ENCODE measurements at regions not wholly inside any gene's neighbourhood (a gene's known extent, or its start where the extent isn't known, plus 50 kb on each side); places are given as distances from the start of the nearest gene placed in this dataset.

DNA sequence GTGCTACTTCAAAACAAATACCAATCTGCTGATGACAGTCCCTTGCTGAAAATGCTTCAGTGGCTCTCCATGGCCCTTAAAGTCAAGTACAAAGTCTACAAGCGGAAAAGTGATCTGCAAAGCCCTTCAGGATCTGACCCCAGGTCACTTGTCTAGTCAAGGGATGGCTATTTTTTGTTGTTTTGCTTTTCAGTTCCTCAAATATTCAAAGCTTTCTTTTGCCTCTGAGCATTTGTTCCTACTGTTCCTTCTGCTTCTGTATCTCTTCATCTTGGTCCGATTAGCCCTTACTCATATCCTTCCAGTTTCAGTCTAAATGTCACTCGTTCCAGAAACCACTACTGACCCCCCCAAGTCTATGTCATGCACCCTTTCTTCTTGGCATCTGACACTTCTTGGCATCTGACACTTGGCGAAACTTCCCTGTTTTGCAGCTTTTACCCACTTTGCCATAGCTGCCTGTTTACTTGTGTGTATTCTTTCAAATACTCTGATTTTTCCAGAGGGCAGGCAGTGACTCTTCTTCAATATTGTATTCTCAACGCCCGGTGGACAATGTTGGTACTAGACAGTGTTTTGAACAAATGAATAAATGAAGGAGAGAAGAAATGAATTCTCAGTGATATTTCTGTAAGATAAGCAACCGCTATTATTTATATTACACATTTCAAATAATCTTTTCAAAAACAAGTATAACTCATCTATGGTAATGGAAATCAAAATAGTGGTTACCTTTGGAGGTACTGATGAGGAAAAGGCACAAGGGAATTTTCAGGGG is 175.9 kb upstream of the FN1 start:
- ChIA-PET CTCF (no interaction called here), POLR2A (no interaction called here)
- H3K27me3 ChIP-seq (ENCODE audit: control insufficient read depth, insufficient read depth, low read length): no peaks in the 10 kb centered on the region
- no peaks in the 10 kb centered on the region for H3K9me3 ChIP-seq (ENCODE audit: control insufficient read depth, insufficient read depth, low read depth, low read length)
- ATAC-seq (no peak), DNase-seq (ENCODE audit: low read depth, low spot score) (no peak)
- TF ChIP-seq, protein P1, sequence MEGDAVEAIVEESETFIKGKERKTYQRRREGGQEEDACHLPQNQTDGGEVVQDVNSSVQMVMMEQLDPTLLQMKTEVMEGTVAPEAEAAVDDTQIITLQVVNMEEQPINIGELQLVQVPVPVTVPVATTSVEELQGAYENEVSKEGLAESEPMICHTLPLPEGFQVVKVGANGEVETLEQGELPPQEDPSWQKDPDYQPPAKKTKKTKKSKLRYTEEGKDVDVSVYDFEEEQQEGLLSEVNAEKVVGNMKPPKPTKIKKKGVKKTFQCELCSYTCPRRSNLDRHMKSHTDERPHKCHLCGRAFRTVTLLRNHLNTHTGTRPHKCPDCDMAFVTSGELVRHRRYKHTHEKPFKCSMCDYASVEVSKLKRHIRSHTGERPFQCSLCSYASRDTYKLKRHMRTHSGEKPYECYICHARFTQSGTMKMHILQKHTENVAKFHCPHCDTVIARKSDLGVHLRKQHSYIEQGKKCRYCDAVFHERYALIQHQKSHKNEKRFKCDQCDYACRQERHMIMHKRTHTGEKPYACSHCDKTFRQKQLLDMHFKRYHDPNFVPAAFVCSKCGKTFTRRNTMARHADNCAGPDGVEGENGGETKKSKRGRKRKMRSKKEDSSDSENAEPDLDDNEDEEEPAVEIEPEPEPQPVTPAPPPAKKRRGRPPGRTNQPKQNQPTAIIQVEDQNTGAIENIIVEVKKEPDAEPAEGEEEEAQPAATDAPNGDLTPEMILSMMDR (IDR thresholded peaks at IDR 0.05): no peak
- TF ChIP-seq SIN3A (IDR thresholded peaks at IDR 0.05; ENCODE audit: borderline replicate concordance, insufficient read depth, low read depth, low read length) (no peak), POLR2AphosphoS5 (IDR thresholded peaks at IDR 0.05; ENCODE audit: low read depth, low read length) (no peak), TCF7L2 (IDR thresholded peaks at IDR 0.05; ENCODE audit: low read depth, low read length) (no peak)
- TF ChIP-seq, protein P2, sequence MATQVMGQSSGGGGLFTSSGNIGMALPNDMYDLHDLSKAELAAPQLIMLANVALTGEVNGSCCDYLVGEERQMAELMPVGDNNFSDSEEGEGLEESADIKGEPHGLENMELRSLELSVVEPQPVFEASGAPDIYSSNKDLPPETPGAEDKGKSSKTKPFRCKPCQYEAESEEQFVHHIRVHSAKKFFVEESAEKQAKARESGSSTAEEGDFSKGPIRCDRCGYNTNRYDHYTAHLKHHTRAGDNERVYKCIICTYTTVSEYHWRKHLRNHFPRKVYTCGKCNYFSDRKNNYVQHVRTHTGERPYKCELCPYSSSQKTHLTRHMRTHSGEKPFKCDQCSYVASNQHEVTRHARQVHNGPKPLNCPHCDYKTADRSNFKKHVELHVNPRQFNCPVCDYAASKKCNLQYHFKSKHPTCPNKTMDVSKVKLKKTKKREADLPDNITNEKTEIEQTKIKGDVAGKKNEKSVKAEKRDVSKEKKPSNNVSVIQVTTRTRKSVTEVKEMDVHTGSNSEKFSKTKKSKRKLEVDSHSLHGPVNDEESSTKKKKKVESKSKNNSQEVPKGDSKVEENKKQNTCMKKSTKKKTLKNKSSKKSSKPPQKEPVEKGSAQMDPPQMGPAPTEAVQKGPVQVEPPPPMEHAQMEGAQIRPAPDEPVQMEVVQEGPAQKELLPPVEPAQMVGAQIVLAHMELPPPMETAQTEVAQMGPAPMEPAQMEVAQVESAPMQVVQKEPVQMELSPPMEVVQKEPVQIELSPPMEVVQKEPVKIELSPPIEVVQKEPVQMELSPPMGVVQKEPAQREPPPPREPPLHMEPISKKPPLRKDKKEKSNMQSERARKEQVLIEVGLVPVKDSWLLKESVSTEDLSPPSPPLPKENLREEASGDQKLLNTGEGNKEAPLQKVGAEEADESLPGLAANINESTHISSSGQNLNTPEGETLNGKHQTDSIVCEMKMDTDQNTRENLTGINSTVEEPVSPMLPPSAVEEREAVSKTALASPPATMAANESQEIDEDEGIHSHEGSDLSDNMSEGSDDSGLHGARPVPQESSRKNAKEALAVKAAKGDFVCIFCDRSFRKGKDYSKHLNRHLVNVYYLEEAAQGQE (IDR thresholded peaks at IDR 0.05; ENCODE audit: insufficient read depth in 1 of 2, low read depth in 2 of 2, low read length in 1 of 2): no peak
- H3K36me3 ChIP-seq (ENCODE audit: control insufficient read depth, insufficient read depth, low read length): no peaks in the 10 kb centered on the region
- no peak overlapping the region for H3K27ac ChIP-seq (ENCODE audit: low read length)
- H3K4me1 ChIP-seq (ENCODE audit: control insufficient read depth, insufficient read depth, low read length): no peaks in the 10 kb centered on the region
- H3K4me3 ChIP-seq (ENCODE audit: low read depth in 2 of 2, low read length in 2 of 2): no peak overlapping the region
- BruUV-seq (replicated peaks): no TSS peak
- intact Hi-C loops (cut with micrococcal nuclease; ENCODE audit: unreplicated experiment) (no loop called here), in situ Hi-C loops (cut with HindIII; ENCODE audit: low pct_unique_long_range_greater_than_20kb, low sequenced_read_pairs) (no loop called here)

DNA sequence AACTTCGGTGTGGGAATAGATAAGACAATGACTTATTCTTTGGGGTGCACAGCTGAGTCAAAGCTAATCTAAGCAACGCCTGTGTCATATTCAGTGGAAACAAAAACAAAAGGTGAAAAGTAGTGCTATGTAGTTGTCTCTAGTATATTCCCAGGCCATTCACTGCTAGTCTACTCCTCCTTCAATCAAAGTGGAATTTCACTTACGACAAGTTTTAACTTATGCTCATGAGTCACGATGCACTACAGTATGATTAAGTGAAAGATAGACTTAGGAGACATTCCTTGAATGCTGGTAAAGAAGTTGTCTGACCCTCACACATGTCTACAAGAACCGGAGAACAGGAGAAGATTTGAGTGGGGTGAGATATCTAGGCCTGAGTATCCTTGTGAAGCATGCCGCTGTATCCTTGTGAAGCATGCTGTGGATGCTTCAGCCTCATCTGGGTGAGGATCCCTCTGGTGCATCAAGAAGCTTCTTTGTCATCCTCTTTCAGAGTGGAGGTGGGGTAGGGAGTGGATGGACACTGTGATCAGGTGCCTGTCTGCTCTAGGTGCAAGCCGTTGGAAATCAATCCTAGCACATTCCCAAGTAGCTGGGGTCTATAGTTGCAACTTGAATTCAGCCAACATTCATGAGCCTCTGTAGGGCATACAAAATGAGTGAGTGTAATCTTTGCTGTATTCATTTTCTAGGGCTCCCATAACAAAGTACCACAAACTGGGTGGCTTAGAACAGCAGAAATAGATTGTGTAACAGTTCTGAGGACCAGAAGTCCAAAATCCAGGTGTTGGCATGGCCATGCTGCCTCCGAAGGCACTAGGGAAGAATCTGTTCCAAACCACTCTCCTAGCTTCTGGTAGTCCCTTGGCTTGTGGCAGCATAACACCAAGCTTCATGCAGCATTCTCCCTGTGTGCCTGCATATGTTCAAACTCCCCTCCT is 173.5 kb upstream of the FN1 start:
- in situ Hi-C loops (cut with HindIII; ENCODE audit: low pct_unique_long_range_greater_than_20kb, low sequenced_read_pairs) (no loop called here), intact Hi-C loops (cut with micrococcal nuclease; ENCODE audit: unreplicated experiment) (no loop called here)
- H3K9me3 ChIP-seq (ENCODE audit: control insufficient read depth, insufficient read depth, low read depth, low read length): no peaks in the 10 kb centered on the region
- no peaks in the 10 kb centered on the region for H3K27me3 ChIP-seq (ENCODE audit: control insufficient read depth, insufficient read depth, low read length)
- POLR2A ChIA-PET: no interaction called here
- ATAC-seq (no peak), DNase-seq (ENCODE audit: low read depth, low spot score) (no peak)
- CTCF ChIA-PET: no interaction called here
- no peak overlapping the region for H3K27ac ChIP-seq (ENCODE audit: low read length)
- H3K4me3 ChIP-seq (ENCODE audit: low read depth in 2 of 2, low read length in 2 of 2): no peak overlapping the region
- no TSS peak for BruUV-seq (replicated peaks)
- TF ChIP-seq, protein P2 (IDR thresholded peaks at IDR 0.05; ENCODE audit: insufficient read depth in 1 of 2, low read depth in 2 of 2, low read length in 1 of 2): no peak
- TF ChIP-seq POLR2AphosphoS5 (IDR thresholded peaks at IDR 0.05; ENCODE audit: low read depth, low read length) (no peak), SIN3A (IDR thresholded peaks at IDR 0.05; ENCODE audit: borderline replicate concordance, insufficient read depth, low read depth, low read length) (no peak), TCF7L2 (IDR thresholded peaks at IDR 0.05; ENCODE audit: low read depth, low read length) (no peak)
- TF ChIP-seq, protein P1 (IDR thresholded peaks at IDR 0.05): no peak
- H3K4me1 ChIP-seq (ENCODE audit: control insufficient read depth, insufficient read depth, low read length): no peaks in the 10 kb centered on the region
- H3K36me3 ChIP-seq (ENCODE audit: control insufficient read depth, insufficient read depth, low read length): no peaks in the 10 kb centered on the region
